ENCODE measurements at regions not wholly inside any gene's neighbourhood (a gene's known extent, or its start where the extent isn't known, plus 50 kb on each side); places are given as distances from the start of the nearest gene placed in this dataset.
A peak's percentile ranks its signal among the peaks of the same experiment; 100 is the strongest.

DNA sequence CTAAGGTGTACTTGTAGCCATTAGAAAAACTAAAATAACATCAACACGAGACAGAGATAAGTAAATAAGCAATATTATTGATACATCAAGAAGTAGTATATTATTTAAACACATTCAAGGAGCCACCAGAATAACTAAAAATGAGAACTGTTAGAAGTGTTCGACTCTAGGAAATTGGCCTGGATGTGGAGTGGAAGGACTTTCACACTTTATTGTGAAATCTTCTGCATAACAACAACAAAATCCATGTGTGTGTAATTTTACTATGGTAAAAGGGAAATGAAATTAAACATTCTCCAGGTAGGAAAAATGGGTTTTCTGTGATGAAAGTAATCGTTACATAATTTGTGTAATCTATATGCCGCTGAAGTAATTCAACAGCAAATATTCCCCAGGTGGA, 96.3 kb upstream of the RNF152 start:
- DNase-seq, result no peak

DNA sequence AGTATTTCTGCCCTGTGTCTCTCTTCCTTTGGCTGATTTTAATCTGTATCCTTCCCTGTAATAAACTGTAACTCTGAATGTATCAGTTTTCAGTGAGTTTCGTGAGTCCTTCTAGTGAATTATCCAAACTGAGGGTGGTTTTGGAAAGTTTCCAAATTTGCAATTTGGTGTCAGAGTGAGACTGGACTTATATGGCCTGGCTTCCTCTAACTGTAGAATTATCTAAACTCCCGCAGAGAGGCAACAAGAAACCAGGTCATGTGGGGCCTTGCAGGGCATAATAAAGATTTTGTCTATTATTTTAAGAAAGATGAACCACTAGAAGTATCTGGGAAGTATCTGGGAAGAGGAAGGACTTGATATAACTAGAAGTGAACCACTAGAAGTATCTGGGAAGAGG, 95.3 kb upstream of the RNF152 start:
- no peak for DNase-seq

DNA sequence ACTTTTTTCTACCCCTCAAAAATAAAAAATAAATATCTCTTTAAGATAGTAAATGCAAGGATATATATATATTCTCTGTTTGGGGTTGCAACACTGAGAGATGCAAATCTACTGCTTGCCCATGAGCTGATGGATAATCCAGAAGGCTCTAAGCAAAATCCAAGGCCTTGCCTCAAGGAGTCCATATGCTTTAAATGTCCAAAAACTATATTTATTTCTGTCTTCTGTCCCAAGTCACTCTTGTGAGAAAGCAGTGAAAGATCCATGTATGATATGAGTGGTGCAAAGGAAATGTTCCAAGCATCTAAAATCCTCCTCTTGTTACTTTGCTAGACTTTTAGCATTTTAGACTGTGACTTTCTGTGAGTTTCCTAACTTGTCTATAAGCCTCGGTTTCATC, 92.9 kb upstream of the RNF152 start:
- no peak for DNase-seq

DNA sequence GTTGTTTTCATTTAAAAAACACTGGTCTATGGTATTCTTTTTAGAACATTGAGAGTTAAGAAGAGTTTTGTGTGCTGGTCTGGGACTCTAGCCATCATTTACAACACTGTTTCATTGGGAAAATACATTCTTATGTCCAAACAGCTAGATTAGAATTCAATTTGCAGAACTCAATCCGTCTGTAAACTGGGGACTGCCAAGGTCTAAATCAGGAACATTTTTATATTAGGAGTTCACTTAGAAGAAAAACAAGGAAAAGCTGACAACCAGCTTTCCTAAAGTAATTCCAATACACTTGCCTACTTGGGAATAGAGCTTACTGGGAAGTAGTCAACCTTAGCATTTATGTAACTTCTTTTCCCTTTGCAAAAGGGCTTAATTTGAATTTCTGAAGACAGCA, 91.5 kb upstream of the RNF152 start:
- no peak for DNase-seq

DNA sequence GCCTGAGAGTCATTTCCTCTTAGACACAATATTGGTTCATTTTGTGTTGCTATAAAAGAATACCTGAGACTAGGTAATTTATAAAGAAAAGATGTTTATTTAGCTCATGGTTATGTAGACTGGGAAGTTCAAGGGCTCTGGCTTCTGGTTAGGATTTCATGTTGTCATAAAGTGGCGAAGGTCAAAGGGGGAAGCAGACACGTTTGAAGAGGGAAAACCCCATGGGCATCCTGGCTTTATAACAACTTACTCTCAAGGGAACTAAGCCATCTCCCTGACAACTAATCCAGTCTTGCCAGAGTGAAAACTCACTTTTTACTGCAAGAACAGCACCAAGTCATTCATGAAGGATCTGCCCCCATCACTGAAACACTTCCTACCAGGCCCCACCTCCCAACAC, 89.7 kb upstream of the RNF152 start:
- DNase-seq, result no peak

DNA sequence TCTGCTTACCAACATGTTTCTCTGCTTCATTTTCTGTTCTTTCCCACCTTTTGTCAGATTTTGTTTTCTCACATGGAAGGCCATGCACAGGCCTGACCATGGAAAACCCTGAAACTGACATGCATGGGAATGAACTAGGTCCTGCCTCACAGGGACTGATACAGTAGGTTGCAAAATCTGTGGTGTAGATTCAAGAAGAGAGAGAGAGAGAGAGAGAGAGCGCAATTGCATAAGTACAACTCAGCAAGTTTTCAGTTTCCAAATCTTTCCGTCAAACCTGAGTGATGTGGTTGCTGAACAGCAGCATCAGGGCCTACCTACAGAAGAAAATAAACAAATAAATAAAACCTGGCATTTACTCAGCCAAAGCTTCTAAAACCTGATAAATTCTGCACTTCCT, 87.5 kb upstream of the RNF152 start:
- no peak for DNase-seq

DNA sequence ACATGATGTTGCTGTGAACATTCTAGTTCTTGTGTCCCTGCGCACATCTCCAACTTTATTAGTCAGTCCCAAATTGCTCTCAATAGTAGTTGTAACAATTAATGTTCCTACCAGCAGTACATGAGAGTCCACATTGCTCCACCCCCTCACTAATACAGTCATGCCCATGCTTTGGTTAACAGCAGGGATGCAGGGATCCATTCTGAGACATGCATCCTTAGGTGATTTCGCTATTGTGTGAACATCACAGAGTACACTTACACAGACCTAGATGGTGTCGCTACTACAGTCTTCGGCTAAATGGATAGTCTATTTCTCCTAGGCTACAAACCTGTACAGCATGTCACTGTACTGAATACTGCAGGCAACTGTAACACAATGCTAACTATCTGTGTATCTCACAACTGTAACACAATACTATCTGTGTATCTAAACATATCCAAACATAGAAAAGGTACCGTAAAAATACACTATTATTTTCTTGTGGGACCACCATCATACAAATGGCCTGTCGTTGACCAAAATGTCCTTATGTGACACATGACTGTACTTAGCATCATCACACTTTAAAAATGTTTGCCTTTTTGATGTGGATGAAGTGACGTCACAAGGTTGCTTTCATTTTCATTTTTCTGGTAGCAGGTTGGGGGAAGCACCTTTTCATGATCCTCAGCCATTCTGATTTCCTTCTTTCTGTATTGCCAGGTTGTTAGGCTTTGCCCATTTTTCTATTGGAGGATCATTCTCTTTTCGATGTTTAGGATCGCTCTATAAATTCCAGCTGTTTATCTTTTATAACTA, 82.9 kb upstream of the RNF152 start:
- peak; percentile 8 for DNase-seq

DNA sequence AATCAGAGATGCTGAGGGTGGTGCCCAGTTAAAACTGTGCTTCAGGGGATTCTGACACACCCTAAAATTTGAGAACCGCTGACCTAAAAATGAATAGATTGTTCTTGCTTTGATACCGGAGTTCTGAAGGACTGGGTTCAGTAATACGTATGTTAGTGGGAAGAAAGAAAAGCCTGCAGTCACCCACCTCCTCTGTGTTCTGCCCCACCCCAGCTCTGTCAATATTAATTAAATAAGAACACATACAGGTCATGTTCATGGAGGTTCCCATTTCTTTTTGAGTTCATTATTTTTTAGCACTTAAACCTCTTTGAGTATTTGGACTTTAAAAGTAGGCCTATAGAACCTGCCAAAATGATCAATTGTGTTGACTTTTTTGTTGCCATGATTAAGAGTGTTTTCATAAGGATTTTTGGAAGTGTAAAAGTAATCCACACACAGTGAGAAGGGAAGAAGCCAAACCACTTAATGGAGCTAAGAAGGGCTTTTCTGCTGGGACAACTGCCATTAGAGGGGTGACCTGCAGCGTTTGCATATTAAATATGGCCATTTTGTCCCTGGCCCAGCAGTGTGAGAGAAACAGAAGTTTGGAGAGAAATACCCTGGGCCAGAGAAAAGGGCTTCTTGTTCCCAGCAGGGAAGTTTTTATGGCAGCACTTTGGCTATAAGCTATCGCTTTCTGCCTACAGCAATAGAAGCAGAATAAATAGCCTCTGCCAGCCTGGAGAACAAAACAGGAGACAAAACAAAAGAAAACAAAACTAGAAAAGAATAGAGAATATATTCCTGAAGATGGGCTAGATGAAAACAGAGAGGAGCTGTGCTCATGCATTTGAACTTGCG, 80.7 kb upstream of the RNF152 start:
- no peak for DNase-seq

DNA sequence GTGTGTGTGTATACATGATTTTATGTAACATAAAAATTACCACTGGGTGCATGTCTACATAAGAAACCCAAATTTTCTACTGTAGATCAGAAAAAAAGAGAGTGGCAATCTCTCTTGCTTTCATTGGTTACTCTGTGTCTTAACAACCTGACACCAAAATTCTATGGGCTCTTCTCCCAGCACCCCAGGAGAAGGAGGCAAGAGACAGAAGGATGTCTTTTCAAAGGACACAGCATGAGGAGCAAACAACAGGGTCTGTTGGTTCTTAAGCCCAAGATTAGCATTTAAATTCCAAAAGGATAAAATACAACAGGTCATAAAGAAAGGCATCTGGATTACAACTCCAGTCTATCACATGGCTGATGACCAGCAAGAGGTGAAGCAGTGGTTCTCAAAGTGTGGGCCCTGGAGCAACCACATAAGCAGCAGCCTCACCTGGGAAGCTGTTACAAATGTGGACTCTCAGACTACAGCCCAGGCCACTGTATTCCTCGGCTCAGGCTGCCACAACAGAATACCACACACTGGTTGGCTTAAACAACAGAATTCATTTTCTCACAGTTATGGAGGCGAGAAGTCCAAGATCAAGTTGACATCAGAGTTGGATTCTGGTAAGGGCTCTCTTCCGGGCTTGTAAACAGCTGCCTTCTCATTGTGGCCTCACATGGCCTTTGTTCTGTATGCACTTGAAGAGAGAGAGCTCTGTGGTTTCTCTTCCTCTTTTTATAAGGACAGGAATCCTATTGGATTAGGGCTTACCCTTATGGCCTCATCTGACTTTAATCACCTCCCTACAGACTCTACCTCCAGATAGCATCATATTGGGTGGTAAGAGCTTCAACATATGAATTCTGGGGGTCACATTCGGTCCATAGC, 79.8 kb upstream of the RNF152 start:
- no peak for DNase-seq

DNA sequence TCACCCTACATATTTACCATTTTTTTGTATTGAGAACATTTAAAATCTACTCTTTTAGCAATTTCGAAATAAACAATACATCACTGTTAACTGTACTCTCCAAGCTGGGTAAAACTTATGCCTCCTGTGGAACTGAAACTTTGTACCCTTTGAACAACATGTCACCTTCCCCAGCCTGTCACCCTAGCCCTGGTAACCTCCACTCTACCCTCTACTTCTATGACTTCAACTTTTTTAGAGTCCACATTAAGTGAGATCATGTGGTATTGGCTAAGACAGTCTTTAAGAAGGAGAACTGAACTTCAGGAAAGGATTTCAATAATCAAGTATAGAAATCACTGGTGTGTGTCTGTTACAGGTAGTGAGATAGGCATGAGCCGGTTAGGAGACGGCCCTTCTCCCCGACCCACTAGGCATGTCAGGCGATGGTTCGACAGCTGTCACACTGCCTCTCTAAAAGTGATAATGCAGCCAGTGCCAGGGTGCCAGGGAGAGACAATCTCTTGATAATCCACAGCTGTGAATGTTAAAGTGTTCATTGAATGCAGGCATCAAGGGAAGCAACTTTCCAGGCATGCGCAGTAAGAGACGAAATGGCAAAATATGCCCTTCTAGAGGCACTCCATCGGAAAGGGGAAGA, 74.6 kb upstream of the RNF152 start:
- no peak for DNase-seq

DNA sequence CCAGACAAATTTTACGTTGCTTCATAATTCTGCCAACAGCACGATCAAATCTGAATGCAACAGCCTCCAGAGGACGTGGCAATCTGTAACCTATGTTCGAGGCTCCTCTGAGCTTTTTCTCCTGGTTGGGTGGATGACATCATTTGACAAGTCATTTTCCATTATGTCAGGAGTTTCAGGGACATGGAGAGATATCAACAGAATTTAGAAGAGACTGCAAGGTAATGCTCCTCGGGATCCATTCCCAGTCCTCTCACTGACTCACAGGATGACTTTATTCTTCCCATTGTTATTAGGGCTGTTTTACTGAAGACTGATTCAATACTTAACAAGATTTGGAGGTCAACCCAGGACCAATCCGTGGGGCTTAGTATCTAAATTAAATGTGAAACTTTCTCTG, 72.5 kb upstream of the RNF152 start:
- no peak for DNase-seq

DNA sequence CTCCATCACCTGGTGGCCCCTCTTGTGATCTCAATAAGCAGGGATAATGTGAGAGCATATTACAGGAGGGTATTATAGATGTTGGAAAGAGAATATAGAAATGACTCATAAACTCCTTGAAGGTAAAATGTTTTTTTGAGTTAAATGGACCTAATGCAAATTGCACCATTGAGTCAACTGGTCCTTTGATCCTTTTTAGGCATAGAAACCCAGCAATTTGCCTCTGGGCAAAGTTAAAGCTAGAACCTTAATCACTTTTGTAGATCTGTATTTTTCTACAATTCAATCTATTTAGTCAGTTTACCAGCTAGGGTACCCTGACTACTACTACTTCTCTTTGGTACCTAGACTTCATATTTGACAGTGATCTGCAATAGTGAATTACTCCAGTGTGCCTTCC, 71.8 kb upstream of the RNF152 start:
- DNase-seq, result no peak

DNA sequence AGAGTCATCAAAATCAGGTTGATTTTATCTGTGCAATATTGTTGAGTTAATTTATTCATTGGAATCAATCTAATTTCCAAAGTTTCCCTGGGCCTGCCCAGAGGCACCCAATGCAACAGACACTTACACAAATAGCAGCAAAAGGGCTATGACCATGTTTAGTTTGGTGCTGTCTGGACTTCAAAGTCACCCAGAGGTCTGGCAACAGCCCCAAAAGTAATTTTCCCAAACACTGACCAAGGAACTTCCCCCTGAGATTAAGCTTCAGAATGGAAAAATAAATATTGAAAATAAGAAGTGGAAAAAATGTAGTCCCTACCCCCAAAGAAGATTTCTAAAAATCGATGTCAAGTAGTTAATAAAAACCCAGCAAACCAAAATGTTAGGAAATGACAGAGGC, 70.9 kb upstream of the RNF152 start:
- no peak for DNase-seq

DNA sequence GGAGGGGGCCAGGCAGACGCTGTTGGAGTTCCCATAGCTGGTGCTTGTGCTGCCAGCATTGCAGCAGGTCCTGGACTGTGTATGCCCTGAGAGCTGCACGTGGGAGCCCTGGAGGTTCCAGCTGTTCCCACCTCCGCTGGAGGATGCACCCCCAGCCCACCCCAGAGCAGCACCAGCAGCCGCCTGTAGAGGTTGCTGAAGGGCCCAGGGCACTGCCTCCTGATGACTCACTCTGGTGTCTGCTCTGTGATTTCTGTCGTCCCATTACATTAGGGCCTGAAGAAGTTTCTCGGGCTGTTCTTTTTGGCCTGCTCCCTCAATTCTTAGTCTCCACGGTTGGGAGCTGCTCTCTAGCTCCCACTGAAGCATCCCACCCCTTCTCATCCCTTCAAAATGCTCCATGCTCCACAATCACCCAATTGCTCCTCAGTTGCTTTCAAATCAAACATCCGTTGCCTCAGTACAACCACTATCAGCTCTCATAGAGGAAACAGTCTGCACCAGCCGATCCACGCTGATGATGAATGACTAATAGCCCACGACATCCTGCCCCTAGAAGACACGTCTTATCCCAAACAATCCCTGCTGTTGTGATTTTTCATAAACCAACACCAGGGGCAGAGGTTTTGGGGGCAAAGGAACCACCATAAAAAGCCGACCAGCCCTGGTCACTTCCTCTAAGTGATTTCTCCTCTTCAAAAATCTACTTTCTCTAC, 65.2 kb upstream of the RNF152 start:
- DNase-seq, result no peak

DNA sequence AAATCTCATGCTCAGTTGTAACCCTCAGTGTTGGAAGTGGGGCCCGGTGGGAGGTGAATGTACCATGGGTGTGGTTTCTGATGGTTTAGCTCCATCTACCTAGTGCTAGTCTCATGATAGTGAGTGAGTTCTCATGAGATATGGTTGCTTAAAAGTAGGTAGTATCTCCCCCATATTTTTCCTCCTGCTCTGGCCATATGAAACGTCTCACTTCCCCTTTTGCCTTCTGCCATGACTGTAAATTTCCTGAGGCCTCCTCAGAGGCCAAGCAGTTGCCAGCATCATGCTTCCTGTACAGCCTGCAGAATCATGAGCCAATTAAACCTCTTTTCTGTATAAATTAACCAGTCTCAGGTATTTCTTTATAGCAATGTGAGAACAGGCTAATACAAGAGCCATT, 62.8 kb upstream of the RNF152 start:
- DNase-seq, result no peak

DNA sequence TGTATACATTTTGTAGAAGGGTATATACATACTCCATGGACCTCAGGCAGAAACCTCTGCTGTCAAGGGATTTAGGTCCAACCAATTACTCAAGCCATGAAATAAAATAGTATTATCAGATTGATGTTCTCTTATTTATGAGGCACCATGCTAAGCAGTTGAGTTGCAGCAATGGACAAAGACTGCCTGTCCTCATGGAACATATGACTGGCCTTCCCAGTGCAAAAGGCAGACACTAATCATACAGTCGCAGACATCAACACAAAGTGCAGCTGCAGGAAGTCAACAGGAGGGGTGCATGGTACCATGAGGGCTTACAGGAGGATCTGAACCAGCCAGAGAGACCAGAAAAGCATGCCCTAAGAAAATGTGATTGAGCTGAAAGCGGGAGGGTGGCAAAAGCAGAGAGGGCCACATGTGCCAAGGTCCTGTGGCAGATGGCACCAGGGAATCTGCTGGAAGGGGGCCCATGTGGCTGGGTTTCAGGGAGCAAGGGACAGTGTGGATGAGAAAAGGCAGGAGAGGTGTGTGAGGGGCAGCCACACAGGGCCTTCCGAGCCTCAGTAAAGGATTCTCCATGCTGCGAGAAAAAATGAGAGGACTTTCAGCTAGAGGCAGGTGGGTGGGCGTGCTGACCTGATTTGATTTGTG, 61.4 kb upstream of the RNF152 start:
- DNase-seq, result no peak

DNA sequence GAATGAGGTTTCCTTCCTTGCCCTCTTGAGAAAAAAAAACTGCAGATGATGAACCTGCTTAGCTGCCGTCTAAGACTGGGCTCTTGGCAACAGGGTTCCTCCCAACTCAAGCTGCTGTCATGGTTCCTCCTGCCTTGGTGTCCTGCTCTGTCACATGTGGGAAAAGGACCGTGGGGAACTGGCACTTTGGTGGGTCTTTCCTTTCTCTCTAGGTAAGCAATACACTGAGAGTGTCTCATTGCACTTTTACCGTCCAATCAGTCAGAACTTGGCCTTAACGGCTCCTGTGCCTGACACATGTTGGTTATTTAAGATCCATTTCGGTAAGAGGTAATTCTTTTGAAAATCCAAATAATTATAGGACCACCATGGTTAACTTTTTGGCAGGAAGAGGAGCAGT, 60.8 kb upstream of the RNF152 start:
- no peak for DNase-seq

DNA sequence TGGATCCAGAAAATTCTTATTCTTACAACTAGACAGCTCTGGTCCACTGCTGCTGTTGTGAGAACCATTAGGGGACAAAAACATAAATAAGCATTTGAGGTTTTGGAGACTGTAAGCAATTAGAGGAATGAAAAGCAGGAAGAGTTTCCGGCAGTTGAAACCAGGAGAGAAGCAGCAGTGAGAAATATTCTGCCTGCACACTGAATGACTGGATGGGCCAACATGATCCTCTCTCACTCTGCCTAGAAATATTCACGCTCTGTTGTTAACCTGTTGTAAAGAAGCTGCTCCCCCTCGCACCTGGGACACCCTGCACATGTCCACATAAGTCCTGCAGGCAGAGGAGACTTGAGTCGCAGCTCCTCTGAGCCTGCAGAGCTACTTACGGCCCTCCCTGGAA, 60.4 kb upstream of the RNF152 start:
- DNase-seq, result no peak

DNA sequence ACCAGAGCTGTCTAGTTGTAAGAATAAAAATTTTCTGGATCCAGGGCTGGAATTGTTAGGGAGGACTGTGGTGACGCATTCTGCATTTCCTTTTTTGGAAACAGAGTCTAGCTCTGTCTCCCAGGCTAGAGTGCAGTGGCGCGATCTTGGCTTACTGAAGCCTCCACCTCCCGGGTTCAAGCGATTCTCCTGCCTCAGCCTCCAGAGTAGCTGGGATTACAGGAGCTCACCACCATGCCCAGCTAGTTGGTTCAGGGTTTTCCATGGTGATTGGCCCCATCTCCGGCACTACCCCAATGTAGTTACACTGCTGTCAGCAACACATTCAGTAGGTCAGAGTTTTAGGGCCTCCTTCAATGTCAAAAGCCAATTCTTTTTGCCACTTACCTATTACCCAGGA, 58.6 kb upstream of the RNF152 start:
- no peak for DNase-seq

DNA sequence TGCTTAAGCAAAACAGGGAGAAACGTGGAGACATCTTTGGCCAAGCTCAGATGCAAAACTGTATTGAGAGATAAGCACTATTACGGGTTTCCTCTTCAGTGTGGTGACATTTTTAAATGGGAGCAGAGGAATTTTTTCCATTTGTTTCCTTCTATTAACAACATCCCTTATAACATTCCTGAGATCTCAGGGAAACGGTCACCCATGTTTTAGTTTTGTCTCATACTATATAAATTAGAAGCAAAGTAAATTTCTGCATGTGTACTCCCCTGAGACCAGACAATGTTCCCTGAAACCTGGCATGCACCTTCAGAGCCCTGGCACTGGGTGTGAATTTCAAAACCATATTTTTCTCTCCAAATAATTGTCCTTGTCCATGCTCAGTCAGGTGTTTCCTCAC, 57.6 kb upstream of the RNF152 start:
- no peak for DNase-seq

DNA sequence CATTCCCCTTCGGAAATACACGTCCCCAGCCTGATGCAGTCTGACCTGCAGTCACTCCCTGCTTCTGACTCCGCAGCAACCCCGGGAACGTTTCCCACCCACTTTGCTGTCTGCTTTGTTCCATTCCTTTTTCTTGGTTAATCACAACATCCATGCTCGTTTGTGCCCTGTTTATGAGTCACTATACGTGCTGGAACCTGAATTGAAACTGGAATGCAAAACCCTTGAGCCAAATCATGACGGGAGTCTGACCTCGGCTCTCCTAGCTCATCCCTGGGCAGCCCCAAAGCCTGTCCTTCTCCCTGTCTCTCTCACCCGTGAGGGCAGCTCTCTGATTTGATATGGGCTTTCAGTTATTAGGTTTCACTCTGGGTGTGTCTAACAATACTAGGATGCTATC, 57.1 kb upstream of the RNF152 start:
- DNase-seq, result no peak
